ENCODE measurements at regions not wholly inside any gene's neighbourhood (a gene's known extent, or its start where the extent isn't known, plus 50 kb on each side); places are given as distances from the start of the nearest gene placed in this dataset.

DNA sequence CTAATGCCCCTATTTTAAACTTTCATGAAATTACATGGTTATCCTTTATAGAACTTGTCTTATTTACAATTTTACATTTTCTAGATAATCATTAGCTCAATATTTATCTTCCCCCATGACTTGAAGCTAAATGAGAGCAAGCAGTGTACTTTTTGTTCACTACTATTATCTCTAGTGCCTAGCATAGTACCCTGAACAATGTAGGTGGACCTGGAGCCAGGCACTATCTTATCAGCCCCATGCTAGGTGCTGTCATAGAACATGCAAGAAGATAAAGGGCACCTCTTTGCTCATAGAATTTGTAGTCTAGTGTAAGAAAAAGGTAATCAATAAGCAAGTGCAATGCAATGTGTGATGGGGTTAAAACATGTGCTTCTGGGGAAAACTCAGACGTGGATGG lies 399.9 kb downstream of the ELAVL2 start:
- ATAC-seq (ENCODE audit: low read depth) (no peak), DNase-seq (no peak)
- no peaks in the 10 kb centered on the region for H3K9me3 ChIP-seq (ENCODE audit: control insufficient read depth, insufficient read depth, low read length)
- no peak overlapping the region for H3K9ac ChIP-seq (ENCODE audit: low read depth, low read length)
- ChIA-PET CTCF (no interaction called here), POLR2A (ENCODE audit: unreplicated experiment) (no interaction called here)
- no peaks in the 10 kb centered on the region for H3K27me3 ChIP-seq (ENCODE audit: control insufficient read depth, insufficient read depth, low read length)
- H3K36me3 ChIP-seq (ENCODE audit: control insufficient read depth, insufficient read depth, low read length), result no peaks in the 10 kb centered on the region
- H3K56ac ChIP-seq (ENCODE audit: extremely low read depth, insufficient read depth, low read length), result no peak overlapping the region
- no peak overlapping the region for H4K91ac ChIP-seq (ENCODE audit: insufficient read depth, low read depth, low read length)
- no peak overlapping the region for H2BK15ac ChIP-seq (ENCODE audit: low read depth, low read length)
- H3K14ac ChIP-seq (replicated peaks; ENCODE audit: low read depth, low read length), result no peak overlapping the region
- no peak overlapping the region for H3K4ac ChIP-seq (ENCODE audit: low read depth, low read length)
- no peak overlapping the region for H2AK5ac ChIP-seq (ENCODE audit: low read depth, low read length)
- no peak overlapping the region for H3K27ac ChIP-seq (ENCODE audit: insufficient read depth, low read length)
- no TSS peak for BruUV-seq (replicated peaks)
- no peaks in the 10 kb centered on the region for H3K9me1 ChIP-seq (ENCODE audit: insufficient read depth, low read length)
- in situ Hi-C loops (cut with MboI; ENCODE audit: low sequenced_read_pairs), result no loop called here
- no peaks in the 10 kb centered on the region for H3K4me1 ChIP-seq (ENCODE audit: control insufficient read depth, insufficient read depth, low read length)
- H2AK9ac ChIP-seq (replicated peaks; ENCODE audit: low read depth, low read length, poor library complexity), result no peak overlapping the region
- no peak overlapping the region for H2AFZ ChIP-seq (replicated peaks; ENCODE audit: low read length, poor library complexity)
- no peak overlapping the region for H4K8ac ChIP-seq (ENCODE audit: low read depth in 2 of 2, low read length in 2 of 2)
- H2BK5ac ChIP-seq (ENCODE audit: low read depth, low read length, poor library complexity, severe bottlenecking), result no peak overlapping the region
- no peak overlapping the region for H4K5ac ChIP-seq (ENCODE audit: low read depth, low read length)
- no peaks in the 10 kb centered on the region for H4K20me1 ChIP-seq (ENCODE audit: insufficient read depth, low read length)
- no peak overlapping the region for H2BK20ac ChIP-seq (ENCODE audit: low read depth, low read length)
- WGBS, 2 experiments (ENCODE audit: extremely low coverage in 2 of 2, insufficient read length in 1 of 2), result no CpG with 5 or more reads among the region's 1 CpG
- TF ChIP-seq NFE2L2 (IDR thresholded peaks at IDR 0.05; ENCODE audit: low read depth, low read length), result no peak
- no peaks in the 10 kb centered on the region for H3K79me1 ChIP-seq (ENCODE audit: low read depth in 1 of 2, low read length in 2 of 2)
- no peak overlapping the region for H3K18ac ChIP-seq (ENCODE audit: low read depth, low read length)
- no peak overlapping the region for H3K23ac ChIP-seq (ENCODE audit: low read depth, low read length)
- H3K4me2 ChIP-seq (ENCODE audit: low read depth, low read length), result no peak overlapping the region
- H2BK120ac ChIP-seq (ENCODE audit: low read depth, low read length), result no peak overlapping the region
- dilution Hi-C loops (cut with HindIII; ENCODE audit: low sequenced_read_pairs, unreplicated experiment), result no loop called here
- H3K4me3 ChIP-seq (ENCODE audit: insufficient read depth, low read depth, low read length), result no peak overlapping the region
- intact Hi-C loops (cut with micrococcal nuclease), result no loop called here

Measured in IMR-90 (cell line).